Anterior cingulate cortex (tissue), 58 donors: ENCODE measurements at regions not wholly inside any gene's neighbourhood (a gene's known extent, or its start where the extent isn't known, plus 50 kb on each side); places are given as distances from the start of the nearest gene placed in this dataset.
"Not testable (repeated sequence)": the region's sequence is repeated elsewhere in the genome, so short reads cannot be mapped to it uniquely, and the experiment has no call there.

Source experiments
- DNase-seq, 58 donors: peaks; one replicate each; lab custom pipeline; 2025; lab: John Stamatoyannopoulos, UW

DNA sequence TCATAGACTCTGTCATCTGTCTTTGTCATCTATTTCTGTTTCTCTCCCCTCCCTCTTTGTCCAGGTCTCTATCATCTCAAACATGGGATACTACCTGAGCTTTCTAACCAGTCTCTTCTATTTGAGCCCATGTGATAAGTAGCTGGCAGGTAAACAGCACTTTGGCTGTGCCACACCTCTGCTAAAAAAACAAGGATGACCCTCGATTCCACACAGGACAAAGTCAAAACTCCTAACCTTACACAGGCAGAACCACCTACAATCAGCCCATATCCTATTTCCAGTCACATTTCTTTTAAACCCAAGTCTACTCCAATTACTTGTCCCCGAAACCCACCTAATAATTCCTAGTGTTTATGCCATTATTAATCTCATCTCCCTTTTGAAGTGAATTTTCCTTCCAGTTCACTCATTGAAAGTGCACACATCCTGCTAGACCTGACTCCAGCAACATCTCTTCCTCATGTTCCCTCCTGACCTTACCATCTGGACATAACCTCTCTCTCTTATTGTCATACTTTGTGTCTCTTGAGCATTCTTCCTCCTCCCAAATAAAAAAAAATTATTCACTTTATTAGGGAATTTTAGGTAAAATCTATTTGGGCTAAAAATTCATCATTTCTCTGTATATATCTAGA lies 256.1 kb upstream of the ONECUT1 start:
- no peak for DNase-seq

DNA sequence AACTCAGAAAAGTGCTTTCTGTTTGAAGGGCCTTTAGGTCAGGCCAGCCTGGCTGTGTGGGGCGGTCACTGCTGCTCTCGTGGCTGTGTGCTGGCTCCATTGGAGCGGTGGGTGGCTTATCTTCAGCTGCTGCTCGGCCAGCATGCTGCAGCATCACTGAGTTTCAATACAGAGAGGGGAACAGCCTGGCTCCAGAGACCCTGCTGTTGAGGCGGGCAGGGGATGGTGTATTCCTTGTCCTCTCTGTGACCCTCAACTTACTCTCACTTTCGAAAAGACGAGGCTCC lies 248.5 kb upstream of the ONECUT1 start:
- no peak for DNase-seq

DNA sequence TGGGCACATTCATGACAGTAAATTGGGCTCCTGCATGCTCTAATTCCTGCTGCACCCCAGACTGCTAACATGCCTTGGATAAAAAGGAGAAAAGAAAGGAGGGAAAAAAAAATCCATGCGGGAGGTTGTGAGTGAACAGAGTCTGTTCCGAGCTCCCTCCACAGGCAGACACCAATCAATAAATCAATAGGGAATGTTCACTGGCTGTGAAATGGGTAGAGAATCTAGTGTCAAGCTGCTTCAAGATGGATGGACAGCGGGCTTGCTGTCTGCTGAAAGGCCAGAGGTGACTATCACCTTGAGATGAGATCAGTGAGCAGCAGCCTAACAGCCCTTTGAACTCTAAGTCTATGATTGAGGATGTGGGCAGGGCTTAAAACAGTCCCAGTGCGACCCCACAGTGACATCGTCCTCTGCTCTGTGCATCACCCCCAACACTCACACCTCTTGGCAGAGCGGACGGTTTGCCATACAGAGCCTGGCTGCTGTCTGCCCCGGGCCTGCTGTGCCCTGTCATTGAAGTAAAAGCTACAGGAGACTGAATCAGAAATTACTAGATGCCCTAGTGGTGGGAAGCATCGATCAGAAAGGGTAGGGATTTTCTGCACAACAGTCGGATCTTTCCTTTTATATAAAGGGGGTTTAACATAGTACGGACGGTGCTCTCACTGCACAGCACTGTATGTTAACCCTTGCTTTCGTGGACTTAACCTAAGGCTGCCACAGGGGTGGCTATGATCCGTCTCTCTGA lies 247.9 kb upstream of the ONECUT1 start:
- no peak for DNase-seq

DNA sequence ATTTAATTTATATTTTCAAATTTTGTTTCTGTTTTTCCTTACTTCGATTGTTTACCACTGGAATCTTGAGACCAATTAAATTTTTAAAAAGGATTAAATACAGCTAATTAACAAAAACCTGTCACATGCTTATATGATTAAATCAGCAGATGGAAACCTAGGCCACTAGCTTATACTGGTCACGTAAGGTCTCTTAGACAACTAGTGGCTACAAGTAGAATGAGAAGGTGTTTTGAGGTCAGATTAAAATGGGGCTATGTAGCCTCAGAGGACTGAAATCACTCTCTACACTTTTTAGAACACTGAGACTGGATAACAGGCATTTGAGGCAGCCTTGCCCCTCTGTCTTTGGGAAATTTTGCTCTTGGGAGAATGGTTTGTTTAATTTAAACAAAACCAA lies 246.5 kb upstream of the ONECUT1 start:
- DNase-seq: no peak

DNA sequence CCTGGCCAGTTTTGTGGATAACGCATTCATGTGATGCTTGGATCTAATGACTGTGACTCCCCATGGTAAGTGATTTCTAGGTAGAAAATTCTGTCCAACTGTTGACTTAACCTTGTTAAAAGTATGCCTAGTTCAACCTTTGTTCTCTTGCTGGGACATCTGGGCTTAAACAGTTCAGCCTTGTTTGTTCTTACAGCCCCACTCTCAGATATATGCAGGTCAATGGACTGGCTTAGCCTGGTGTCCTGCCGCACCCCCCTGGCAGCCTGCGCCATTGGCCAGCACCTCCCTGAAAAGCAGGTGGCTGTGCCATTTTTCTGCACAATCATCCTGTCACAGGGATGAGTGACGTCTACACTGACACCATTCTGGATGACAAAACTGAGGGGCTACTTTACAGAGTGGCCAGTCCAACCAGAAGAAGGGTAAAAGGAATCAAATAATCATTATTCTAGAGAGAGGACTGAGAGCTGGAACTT lies 244.7 kb upstream of the ONECUT1 start:
- DNase-seq: no peak

DNA sequence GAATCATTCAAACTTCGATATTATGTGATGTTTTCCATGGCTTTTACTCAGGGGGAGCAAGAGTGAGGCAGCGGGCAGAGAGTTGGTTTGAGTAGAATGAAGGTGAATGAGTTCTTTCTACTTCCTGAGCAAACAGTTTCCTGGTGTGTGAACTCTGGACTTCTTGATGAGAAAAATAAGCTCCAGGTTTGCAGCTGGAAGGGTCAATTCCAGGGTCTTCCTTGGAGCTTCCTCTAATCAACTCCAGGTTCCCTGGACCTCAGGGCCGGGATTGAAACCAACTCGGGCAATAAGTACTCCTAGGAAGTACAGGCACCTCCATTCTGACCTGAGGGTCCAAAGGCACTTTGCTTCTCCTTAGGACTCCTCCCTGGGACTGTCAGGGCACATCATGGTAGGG lies 243.6 kb upstream of the ONECUT1 start:
- no peak for DNase-seq

DNA sequence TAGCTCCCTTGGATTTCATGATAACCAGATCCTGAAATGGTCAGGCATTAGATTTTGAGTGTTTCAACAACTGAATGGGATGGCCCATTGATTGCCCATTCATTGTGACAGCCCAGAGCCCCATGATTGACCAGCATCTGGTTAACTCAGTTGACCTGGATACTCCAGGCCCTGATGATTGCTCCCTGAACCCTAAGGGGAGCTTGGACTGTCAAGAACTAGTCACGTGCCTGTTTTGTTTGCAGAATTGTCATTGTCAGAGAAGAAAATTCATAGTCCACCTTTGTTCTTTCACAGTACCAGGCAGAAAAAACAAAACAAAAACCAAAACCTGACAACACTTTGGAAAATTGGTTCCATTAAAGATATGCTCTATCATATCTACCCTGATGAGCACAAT lies 241.3 kb upstream of the ONECUT1 start:
- no peak for DNase-seq

DNA sequence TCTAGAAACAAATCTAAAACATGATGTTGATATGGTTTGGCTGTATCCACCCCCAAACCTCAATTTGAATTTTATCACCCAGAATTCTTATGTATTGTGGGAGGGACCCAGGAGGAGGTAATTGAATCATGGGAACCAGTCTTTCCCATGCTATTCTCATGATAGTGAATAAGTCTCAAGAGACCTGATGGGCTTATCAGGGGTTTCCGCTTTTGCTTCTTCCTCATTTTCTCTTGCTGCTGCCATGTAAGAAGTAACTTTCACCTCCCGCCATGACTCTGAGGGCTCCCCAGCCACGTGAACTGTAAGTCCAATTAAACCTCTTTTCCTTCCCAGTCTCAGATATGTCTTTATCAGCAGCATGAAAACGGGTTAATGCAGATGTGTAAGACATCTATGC lies 232.7 kb upstream of the ONECUT1 start:
- no peak for DNase-seq

DNA sequence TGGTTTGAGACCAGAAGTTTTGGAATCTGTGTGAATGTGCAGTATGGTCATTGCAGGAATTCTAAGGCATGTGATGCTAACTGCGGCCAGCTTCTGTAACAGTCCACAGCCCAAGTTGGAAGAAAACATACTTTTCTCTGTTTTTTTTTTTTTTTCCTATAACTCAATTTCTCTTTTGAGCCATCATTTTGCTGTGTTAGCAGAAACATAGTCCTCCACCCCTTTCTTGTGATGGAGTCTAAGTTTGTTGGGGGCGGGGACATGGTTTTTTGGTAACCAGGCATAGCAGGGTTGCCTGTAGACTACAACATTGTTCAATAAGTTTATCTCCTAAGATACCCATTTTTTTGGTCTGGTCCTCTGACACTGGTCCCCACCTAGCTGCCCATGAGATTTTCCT lies 223.2 kb upstream of the ONECUT1 start:
- no peak for DNase-seq

DNA sequence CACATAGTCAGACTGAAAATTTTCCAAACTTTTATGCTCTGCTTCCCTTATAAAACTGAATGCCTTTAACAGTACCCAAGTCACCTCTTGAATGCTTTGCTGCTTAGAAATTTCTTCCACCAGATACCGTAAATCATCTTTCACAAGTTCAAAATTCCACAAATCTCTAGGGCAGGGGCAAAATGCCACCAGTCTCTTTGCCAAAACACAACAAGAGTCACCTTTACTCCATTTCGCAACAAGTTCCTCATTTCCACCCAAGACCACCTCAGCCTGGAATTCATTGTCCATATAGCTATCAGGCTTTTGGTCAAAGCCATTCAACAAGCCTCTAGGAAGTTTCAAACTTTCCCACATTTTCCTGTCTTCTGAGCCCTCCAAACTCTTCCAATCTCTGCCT lies 221.6 kb upstream of the ONECUT1 start:
- DNase-seq: not testable (repeated sequence)

DNA sequence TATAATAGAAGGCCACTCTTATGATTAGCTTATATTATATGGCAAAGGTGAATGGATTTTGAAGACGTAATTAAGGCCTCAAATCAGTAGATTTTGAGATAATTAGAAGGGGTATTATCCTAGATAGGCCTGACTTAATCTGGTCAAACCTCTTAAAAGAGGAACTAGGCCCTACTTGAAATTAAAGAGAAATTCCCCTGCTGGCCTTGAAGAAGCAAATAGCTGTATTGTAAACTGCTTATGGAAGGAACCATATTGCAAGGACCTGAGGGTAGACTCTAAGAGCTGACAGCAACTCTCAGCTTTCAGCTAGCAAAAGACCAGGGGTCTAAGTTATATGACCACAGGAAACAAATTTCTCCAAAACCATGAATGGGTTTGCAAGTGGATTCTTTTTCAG lies 219.0 kb upstream of the ONECUT1 start:
- no peak for DNase-seq

DNA sequence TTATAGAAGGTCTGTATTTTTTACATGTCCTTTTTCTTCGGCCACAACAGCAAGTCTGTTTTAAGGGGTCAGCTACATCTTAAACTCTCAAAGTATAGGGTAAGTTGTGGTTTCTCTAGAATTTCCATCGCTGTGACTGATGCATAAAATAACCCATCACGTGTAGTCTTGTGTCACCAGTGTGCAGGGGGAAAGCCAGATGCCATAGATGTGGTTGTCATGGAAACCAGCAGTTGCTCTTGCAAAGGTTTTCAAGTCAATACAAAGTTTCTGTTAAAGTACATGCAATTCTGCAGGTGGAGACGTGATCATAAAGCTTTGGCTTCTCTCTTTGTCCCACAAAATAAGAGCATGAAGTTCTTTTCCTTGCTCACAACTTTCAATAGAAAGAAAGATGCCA lies 210.3 kb upstream of the ONECUT1 start:
- DNase-seq: no peak

DNA sequence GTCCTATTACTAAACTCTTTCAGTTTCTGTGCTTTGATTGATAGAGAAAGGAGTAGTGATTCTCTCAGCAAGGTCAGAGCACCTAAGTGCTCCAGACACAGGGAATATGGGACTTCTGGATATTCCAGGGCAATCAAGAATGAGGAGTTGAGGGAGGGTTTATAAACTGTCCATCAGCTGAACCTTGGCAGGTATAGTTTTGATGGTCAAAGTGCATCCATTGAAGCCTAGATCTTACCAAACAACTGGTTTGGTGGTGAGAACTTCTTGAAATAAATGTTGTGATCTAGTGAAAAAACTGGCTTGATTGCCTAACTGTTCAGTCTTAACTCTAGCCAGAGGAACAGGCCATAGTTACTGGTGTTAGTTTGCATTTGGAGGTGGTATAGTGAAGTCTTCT lies 207.0 kb upstream of the ONECUT1 start:
- DNase-seq: no peak

DNA sequence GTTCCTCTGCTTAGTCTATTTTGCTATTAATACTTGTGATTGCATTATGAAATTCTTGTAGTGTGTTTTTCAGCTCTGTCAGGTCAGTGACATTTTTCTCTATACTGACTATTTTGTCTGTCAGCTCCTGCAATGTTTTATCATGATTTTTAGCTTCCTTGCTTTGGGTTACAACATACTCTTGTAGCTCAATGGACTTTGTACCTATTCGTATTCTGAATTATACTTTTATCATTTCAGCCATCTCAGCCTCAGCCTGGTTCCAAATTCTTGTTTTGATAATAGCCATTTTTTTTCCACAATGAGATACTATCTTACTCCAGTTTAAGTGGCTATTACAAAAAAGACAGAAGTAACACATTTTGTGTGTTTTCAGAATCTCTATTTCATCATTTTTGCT lies 204.2 kb upstream of the ONECUT1 start:
- DNase-seq: no peak

DNA sequence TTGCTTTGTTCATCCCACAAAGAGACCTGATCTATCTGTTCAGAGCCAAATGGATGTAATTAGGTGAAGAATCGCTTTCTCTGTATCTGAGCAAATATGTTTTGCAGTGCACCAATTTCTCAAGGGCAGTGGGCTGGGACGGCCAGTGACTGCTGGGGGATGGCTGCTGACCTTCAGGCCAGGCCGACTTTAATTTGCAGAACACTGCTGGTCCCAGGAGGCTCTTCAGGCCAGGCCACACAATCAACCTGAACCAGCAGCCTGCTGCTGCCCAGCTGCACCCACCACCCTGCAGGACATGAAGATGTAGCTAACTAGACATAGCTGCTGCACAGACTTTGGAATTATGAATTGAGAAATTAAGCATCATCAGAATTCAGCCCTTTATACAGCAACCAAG lies 194.4 kb upstream of the ONECUT1 start:
- DNase-seq: no peak

DNA sequence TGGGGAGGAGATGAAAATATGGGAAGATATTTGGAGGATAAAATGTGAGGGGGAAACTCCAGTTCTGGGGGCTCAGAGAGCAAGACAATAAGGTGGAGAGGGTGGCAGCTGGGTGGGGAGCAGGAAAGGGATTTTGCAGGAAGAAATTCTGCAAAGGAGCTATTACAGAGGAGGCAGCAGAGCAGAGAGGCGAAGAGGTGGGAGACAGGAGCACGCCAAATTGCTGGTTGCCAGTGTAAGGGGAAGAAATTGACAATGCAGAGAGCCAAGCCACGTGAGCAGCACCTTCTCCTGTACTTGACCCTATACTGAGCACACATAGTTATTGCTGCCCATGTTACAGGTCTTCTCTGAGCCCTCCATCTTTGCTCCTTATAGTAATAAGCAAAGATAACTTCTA lies 190.3 kb upstream of the ONECUT1 start:
- DNase-seq: peak in 1 of 58 donors; percentile 24

DNA sequence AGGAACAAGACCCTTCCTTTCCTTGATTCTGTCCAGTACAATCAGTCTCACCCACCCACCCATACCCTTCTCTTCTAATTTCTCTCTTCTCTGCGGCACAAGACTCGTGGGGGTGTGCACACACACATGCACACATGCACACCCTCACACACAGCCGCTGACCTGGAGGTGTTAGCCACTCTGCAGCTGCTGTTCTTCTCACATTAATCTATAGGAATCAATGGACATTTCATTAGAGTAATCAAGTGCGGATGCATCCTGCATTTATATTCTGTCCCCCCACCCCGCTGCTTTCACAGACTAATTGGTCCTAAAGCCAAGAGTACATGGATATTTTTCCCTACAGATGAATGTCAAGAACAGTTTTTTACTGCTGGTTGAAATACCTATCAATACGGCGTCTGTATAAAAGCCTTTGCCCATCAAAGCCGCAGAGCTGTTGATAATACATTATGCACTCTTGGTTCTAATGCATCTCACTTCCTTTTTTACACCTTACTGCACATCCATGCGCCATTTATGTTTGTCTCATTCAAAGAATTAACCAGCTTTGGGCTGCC lies 186.5 kb upstream of the ONECUT1 start:
- no peak for DNase-seq

DNA sequence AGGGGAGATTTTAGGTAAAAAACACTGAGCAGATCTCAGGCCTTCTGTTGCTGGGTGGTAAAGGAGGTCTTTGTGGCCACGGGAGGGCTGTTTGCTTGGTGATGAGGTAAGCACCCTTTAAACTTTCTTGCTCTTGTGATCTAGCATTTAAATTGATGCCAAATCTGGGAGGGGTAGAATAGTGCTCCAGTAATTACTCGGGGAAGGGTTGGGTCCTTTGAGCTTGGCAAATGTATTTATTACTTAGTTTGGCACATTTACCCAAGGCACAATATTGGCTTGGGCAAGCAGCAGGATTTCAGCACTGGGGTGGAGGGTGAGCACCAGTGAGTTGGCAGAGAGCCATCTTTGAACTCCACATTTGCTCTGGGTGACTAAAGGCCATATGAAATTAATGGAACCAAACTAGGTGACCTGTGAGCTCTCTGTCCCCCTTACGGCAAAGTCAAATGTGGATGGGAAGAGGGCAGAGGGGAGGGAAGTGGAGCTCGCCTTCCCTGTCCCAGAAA lies 185.9 kb upstream of the ONECUT1 start:
- no peak for DNase-seq

DNA sequence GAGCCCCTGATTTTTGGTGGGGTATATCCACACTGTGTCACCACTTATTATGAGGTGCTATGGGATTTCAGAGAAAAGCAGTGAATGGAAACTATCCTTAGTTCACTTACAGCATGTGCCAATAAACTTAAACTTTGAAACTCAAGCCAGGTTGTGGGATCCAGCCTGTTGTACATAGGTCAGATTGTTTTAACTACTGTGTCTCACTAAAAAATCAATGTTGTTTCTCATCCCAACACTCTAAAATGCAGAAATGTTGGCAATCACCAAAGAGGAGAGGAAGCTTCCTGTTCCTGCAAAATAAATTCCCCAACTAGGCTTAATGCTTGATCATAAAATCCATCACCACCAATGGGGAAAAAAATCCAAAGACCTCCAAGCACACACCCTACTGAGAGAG lies 173.7 kb upstream of the ONECUT1 start:
- DNase-seq: no peak

DNA sequence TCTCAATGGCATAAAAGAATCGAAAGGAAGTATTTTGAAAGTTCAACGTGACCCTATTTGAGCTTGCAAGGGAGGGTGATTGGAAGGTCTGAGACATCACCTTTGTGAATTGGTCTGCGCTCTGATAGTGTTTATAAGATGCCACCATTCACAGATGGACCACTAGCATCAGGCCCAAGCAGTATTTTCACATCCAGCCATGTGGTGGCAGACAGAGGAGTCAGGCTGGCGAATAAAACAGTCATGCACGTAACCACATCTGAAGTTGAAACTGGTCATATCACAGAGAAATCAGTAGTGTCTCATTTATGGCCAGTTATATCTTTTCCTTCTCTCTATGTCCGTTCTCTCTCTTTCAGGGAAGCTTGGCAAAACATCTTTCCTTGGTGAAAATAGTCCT lies 170.1 kb upstream of the ONECUT1 start:
- no peak for DNase-seq

DNA sequence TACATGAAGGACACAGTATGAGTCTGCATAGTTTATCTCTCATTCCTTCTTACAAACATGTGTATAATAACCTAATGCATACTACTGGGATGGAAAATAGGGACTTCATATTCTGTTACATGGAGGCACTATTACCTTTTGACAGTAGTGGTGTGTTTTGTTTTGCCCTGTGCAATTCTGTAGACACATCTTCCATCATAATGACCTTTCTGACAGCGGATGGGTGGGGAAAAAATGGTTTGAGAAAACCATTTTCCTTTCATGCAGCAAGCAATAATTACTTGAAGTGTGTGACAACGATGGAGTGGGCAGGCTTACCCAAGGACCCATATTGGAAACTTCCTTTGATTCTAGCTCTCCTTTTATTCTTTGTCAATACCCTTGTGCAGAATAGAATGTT lies 153.6 kb upstream of the ONECUT1 start:
- no peak for DNase-seq

DNA sequence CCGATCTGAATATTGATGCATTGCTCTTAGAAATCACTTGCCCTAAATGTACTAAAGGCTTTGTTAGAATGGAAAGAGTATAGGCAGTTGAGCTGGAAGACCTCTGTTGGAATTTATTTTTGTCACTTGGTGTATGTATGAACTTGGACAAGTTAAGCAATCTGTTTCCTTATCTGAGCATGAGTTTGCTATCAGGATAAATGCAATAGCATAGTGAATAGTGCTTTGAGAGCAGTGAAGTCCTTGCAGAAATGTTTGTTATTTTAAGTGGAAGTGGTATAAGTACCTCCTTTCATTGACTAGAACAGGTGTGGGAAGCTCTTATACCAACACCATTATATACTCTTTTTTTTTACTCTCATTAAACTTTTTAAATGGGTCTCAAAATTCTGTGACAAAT lies 146.4 kb upstream of the ONECUT1 start:
- no peak for DNase-seq
